HCT116 (cell line): ENCODE measurements at regions not wholly inside any gene's neighbourhood (a gene's known extent, or its start where the extent isn't known, plus 50 kb on each side); places are given as distances from the start of the nearest gene placed in this dataset.

Experiments used
- ATAC-seq: fragments of 200-7000 bp; cut with Tn5 transposase; 2 replicates; pipeline ENCODE4 v1.9.1; 2020; ENCODE audit warnings: mild to moderate bottlenecking, moderate library complexity
- BruUV-seq: library from RNA; stranded (reverse); fragments of 400-500 nt; replicated peaks from 2 replicates; lab custom pipeline; 2021; lab: Mats Ljungman, UMichigan
- CTCF ChIA-PET: fragments of 300-600 bp; sonication (Branson Sonifier 250); formaldehyde crosslinking; loops from one replicate; lab custom pipeline; 2021; ENCODE audit warnings: antibody characterized with exemption; lab: Charles Lee
- POLR2A ChIA-PET: fragments of 300-600, 350-600 bp; sonication (Branson Sonifier 250); formaldehyde crosslinking; loops from one replicate; lab custom pipeline; 2021; ENCODE audit warnings: antibody characterized with exemption; lab: Charles Lee
- RAD21 ChIA-PET, 2 experiments: fragments of 300-600 bp; sonication (Branson Sonifier 250); formaldehyde crosslinking; loops; one replicate each; lab custom pipeline; 2023; ENCODE audit warnings: low total read pairs in 2 of 2; ENCODE audit not compliant: uncharacterized antibody in 2 of 2, unreplicated experiment in 2 of 2, low non-redundant PET in 1 of 2; lab: Charles Lee
- DNase-seq: peaks from one replicate; pipeline ENCODE4 v3.0.0-alpha.2; 2010; ENCODE audit warnings: low read depth, low spot score
- H2AFZ ChIP-seq: fragments of 200-600 bp; shearing (Covaris generic), sonication (generic); 2 replicates; pipeline ENCODE4 v1.6.1; 2017; ENCODE audit warnings: low read depth, mixed run types, mixed read lengths, antibody characterized with exemption, low read length; ENCODE audit not compliant: poor library complexity, severe bottlenecking
- H3K27ac ChIP-seq: 2 replicates; pipeline ENCODE4 v1.5.1; 2012; ENCODE audit warnings: low read depth, low read length
- H3K27me3 ChIP-seq: fragments of 200-600 bp; sonication (generic); 2 replicates; pipeline ENCODE4 v1.6.1; 2016; ENCODE audit warnings: mixed run types, low read length, mixed read lengths; ENCODE audit not compliant: insufficient read depth
- H3K36me3 ChIP-seq, 2 experiments: fragments of 200-500 bp in 1 of 2; fragments of 200-600 bp in 1 of 2; sonication (Bioruptor generic) in 1 of 2; sonication (generic) in 1 of 2; 2 replicates each; pipeline versions ENCODE4 v1.5.1 to v1.6.1; 2014 to 2016; ENCODE audit warnings: low read length in 2 of 2, inconsistent platforms in 1 of 2, mixed read lengths in 1 of 2, mixed run types in 1 of 2; ENCODE audit not compliant: insufficient read depth in 2 of 2, control insufficient read depth in 1 of 2
- H3K4me1 ChIP-seq, 2 experiments: fragments of 200-600 bp in 1 of 2; sonication (generic) in 1 of 2; 2 replicates each; pipeline versions ENCODE4 v1.5.1 to v1.6.1; 2012 to 2017; ENCODE audit warnings: low read length in 2 of 2, inconsistent platforms in 1 of 2, mild to moderate bottlenecking in 1 of 2, mixed read lengths in 1 of 2, mixed run types in 1 of 2, moderate library complexity in 1 of 2; ENCODE audit not compliant: insufficient read depth in 2 of 2, control insufficient read depth in 1 of 2
- H3K4me2 ChIP-seq: fragments of 200-600 bp; sonication (generic); 2 replicates; pipeline ENCODE4 v1.6.1; 2017; ENCODE audit warnings: mixed run types, low read length, mixed read lengths
- H3K4me3 ChIP-seq, 2 experiments: fragments of 200-600 bp in 1 of 2; sonication (generic) in 1 of 2; replicated peaks in 1 of 2; 2 replicates each; pipeline ENCODE4 v1.5.1; 2011 to 2016; ENCODE audit warnings: low read length in 2 of 2, control low read depth in 1 of 2, low read depth in 1 of 2, mild to moderate bottlenecking in 1 of 2, mixed read lengths in 1 of 2, mixed run types in 1 of 2
- H3K79me2 ChIP-seq: fragments of 200-600 bp; sonication (generic); 2 replicates; pipeline ENCODE4 v1.6.1; 2017; ENCODE audit warnings: mild to moderate bottlenecking, mixed run types, low read length, moderate library complexity, mixed read lengths; ENCODE audit not compliant: insufficient read depth
- H3K9ac ChIP-seq: fragments of 200-600 bp; sonication (generic); 2 replicates; pipeline ENCODE4 v1.6.1; 2016; ENCODE audit warnings: low read length, mixed read lengths
- H3K9me2 ChIP-seq: fragments of 200-600 bp; sonication (generic), shearing (Covaris generic); 2 replicates; pipeline ENCODE4 v1.6.1; 2017; ENCODE audit warnings: mixed run types, mild to moderate bottlenecking, moderate library complexity; ENCODE audit not compliant: insufficient read depth
- H3K9me3 ChIP-seq, 2 experiments: fragments of 200-500 bp in 1 of 2; fragments of 200-600 bp in 1 of 2; sonication (Bioruptor generic) in 1 of 2; sonication (generic) in 1 of 2; 2 replicates each; pipeline ENCODE4 v1.6.1; 2014 to 2017; ENCODE audit warnings: low read length in 2 of 2, mixed read lengths in 2 of 2, inconsistent platforms in 1 of 2, low read depth in 1 of 2, mild to moderate bottlenecking in 1 of 2, mixed run types in 1 of 2, moderate library complexity in 1 of 2; ENCODE audit not compliant: control insufficient read depth in 1 of 2, insufficient read depth in 1 of 2
- H4K20me1 ChIP-seq: fragments of 200-600 bp; sonication (generic), shearing (Covaris generic); 2 replicates; pipeline ENCODE4 v1.6.1; 2017; ENCODE audit warnings: mixed run types, mild to moderate bottlenecking, moderate library complexity; ENCODE audit not compliant: insufficient read depth
- EGR1 ChIP-seq: IDR thresholded peaks from 2 replicates; pipeline ENCODE4 v1.6.1; 2012; ENCODE audit warnings: low read depth
- ELF1 ChIP-seq: IDR thresholded peaks from 2 replicates; pipeline ENCODE4 v1.6.1; 2012; ENCODE audit warnings: low read depth, borderline replicate concordance
- EZH2 ChIP-seq: fragments of 200-600 bp; sonication (generic); IDR thresholded peaks from 2 replicates; pipeline ENCODE4 v1.6.1; 2017; ENCODE audit warnings: antibody characterized with exemption, mixed run types
- EZH2phosphoT487 ChIP-seq: fragments of 200-600 bp; IDR thresholded peaks from 2 replicates; pipeline ENCODE4 v1.6.1; 2018; ENCODE audit warnings: antibody characterized with exemption, borderline replicate concordance
- POLR2A ChIP-seq: IDR thresholded peaks from 2 replicates; pipeline ENCODE4 v1.7.0; 2011; ENCODE audit warnings: borderline replicate concordance; ENCODE audit not compliant: insufficient read depth, insufficient read length; ENCODE audit errors: extremely low read depth
- POLR2AphosphoS5 ChIP-seq: IDR thresholded peaks from 2 replicates; pipeline ENCODE4 v1.6.1; 2011; ENCODE audit warnings: mild to moderate bottlenecking, low read depth, low read length, moderate library complexity
- RAD21 ChIP-seq: IDR thresholded peaks from 2 replicates; pipeline ENCODE4 v1.6.1; 2012; ENCODE audit warnings: low read depth, mild to moderate bottlenecking
- SIN3A ChIP-seq: IDR thresholded peaks from 2 replicates; pipeline ENCODE4 v1.6.1; 2012; ENCODE audit warnings: low read depth
- SP1 ChIP-seq: IDR thresholded peaks from 2 replicates; pipeline ENCODE4 v1.6.1; 2012; ENCODE audit warnings: low read depth
- SRF ChIP-seq: IDR thresholded peaks from 2 replicates; pipeline ENCODE4 v1.6.1; 2012; ENCODE audit warnings: low read depth
- TCF7L2 ChIP-seq: IDR thresholded peaks from 2 replicates; pipeline ENCODE4 v1.7.0; 2011; ENCODE audit warnings: borderline replicate concordance, inconsistent platforms; ENCODE audit not compliant: insufficient read depth, insufficient read length; ENCODE audit errors: extremely low read depth
- ZFX ChIP-seq: fragments of 450-650 bp; IDR thresholded peaks from 2 replicates; pipeline ENCODE4 v1.6.1; 2017
- intact Hi-C: fragments of 100-400 bp; cut with micrococcal nuclease; formaldehyde crosslinking; loops from 2 replicates; pipeline ENCODE4 v1.10.0; 2022
- TF ChIP-seq, protein P1 (sequence below): IDR thresholded peaks from 2 replicates; pipeline ENCODE4 v1.6.1; 2012
- TF ChIP-seq, protein P2 (sequence below): IDR thresholded peaks from 2 replicates; pipeline ENCODE4 v1.6.1; 2011; ENCODE audit warnings: mild to moderate bottlenecking, low read length, moderate library complexity; ENCODE audit not compliant: insufficient replicate concordance; ENCODE audit errors: extremely low read depth
- TF ChIP-seq, protein P3 (sequence below): IDR thresholded peaks from 2 replicates; pipeline ENCODE4 v1.6.1; 2012
- TF ChIP-seq, protein P4 (sequence below): IDR thresholded peaks from 2 replicates; pipeline ENCODE4 v1.6.1; 2012; ENCODE audit warnings: low read depth

DNA sequence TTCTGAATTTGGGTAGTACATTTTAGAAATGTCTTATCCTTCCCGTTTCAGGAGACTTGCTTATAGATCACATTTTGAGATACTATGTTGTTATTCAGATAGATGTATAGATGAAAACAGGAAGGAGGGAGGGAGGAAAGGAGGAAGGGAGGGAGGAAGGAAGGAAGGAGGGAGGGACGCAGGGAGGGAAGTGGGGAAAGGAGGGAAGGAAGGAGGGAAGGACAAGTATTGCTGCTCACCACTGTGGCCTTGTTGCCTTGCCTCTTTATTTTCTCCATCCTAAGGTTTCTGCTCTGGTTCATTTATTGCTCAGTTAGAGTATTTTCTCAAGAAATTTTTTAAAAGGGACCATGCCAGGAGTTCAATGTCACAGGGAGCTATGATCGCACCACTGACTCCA lies 134.3 kb downstream of the LTN1 start:
- POLR2A ChIA-PET: no interaction called here
- no peak overlapping the region for H3K9ac ChIP-seq
- H3K4me3 ChIP-seq: no peak overlapping the region
- H3K4me1 ChIP-seq: no peaks in the 10 kb centered on the region
- H2AFZ ChIP-seq: no peak overlapping the region
- no peak overlapping the region for H3K4me2 ChIP-seq
- TF ChIP-seq EZH2phosphoT487: no peak
- no peak for TF ChIP-seq ELF1
- TF ChIP-seq POLR2A: no peak
- TF ChIP-seq, protein P1, sequence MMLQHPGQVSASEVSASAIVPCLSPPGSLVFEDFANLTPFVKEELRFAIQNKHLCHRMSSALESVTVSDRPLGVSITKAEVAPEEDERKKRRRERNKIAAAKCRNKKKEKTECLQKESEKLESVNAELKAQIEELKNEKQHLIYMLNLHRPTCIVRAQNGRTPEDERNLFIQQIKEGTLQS: no peak
- TF ChIP-seq RAD21: no peak
- no peak for TF ChIP-seq SIN3A
- no peak for TF ChIP-seq TCF7L2
- no peak for TF ChIP-seq SRF
- TF ChIP-seq, protein P2, sequence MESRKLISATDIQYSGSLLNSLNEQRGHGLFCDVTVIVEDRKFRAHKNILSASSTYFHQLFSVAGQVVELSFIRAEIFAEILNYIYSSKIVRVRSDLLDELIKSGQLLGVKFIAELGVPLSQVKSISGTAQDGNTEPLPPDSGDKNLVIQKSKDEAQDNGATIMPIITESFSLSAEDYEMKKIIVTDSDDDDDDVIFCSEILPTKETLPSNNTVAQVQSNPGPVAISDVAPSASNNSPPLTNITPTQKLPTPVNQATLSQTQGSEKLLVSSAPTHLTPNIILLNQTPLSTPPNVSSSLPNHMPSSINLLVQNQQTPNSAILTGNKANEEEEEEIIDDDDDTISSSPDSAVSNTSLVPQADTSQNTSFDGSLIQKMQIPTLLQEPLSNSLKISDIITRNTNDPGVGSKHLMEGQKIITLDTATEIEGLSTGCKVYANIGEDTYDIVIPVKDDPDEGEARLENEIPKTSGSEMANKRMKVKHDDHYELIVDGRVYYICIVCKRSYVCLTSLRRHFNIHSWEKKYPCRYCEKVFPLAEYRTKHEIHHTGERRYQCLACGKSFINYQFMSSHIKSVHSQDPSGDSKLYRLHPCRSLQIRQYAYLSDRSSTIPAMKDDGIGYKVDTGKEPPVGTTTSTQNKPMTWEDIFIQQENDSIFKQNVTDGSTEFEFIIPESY: no peak
- TF ChIP-seq ZFX: no peak
- TF ChIP-seq SP1: no peak
- no peak for TF ChIP-seq POLR2AphosphoS5
- no peak for TF ChIP-seq EZH2
- TF ChIP-seq, protein P3, sequence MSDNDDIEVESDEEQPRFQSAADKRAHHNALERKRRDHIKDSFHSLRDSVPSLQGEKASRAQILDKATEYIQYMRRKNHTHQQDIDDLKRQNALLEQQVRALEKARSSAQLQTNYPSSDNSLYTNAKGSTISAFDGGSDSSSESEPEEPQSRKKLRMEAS: no peak
- no peak for TF ChIP-seq EGR1
- TF ChIP-seq, protein P4, sequence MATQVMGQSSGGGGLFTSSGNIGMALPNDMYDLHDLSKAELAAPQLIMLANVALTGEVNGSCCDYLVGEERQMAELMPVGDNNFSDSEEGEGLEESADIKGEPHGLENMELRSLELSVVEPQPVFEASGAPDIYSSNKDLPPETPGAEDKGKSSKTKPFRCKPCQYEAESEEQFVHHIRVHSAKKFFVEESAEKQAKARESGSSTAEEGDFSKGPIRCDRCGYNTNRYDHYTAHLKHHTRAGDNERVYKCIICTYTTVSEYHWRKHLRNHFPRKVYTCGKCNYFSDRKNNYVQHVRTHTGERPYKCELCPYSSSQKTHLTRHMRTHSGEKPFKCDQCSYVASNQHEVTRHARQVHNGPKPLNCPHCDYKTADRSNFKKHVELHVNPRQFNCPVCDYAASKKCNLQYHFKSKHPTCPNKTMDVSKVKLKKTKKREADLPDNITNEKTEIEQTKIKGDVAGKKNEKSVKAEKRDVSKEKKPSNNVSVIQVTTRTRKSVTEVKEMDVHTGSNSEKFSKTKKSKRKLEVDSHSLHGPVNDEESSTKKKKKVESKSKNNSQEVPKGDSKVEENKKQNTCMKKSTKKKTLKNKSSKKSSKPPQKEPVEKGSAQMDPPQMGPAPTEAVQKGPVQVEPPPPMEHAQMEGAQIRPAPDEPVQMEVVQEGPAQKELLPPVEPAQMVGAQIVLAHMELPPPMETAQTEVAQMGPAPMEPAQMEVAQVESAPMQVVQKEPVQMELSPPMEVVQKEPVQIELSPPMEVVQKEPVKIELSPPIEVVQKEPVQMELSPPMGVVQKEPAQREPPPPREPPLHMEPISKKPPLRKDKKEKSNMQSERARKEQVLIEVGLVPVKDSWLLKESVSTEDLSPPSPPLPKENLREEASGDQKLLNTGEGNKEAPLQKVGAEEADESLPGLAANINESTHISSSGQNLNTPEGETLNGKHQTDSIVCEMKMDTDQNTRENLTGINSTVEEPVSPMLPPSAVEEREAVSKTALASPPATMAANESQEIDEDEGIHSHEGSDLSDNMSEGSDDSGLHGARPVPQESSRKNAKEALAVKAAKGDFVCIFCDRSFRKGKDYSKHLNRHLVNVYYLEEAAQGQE: no peak
- RAD21 ChIA-PET: no interaction called here
- no peak for ATAC-seq
- BruUV-seq: no TSS peak
- no peaks in the 10 kb centered on the region for H3K9me2 ChIP-seq
- H3K27me3 ChIP-seq: no peaks in the 10 kb centered on the region
- no peak overlapping the region for H3K27ac ChIP-seq
- H3K79me2 ChIP-seq: no peaks in the 10 kb centered on the region
- intact Hi-C loops: no loop called here
- no peaks in the 10 kb centered on the region for H3K36me3 ChIP-seq
- CTCF ChIA-PET: no interaction called here
- H3K9me3 ChIP-seq: no peaks in the 10 kb centered on the region
- no peak for DNase-seq
- no peaks in the 10 kb centered on the region for H4K20me1 ChIP-seq
